H1 (cell line): ENCODE measurements at regions not wholly inside any gene's neighbourhood (a gene's known extent, or its start where the extent isn't known, plus 50 kb on each side); places are given as distances from the start of the nearest gene placed in this dataset.

Source experiments
- CHD7 ChIP-seq: fragments of 300-600 bp; sonication (generic); IDR thresholded peaks from 2 replicates; pipeline ENCODE4 v1.7.1; 2012; ENCODE audit warnings: low read length, moderate library complexity, mild to moderate bottlenecking, inconsistent platforms; ENCODE audit not compliant: insufficient replicate concordance
- E2F6 ChIP-seq: IDR thresholded peaks from 2 replicates; pipeline ENCODE4 v1.6.1; 2012; ENCODE audit warnings: inconsistent platforms
- GABPA ChIP-seq: IDR thresholded peaks from 2 replicates; pipeline ENCODE4 v1.6.1; 2011; ENCODE audit warnings: mild to moderate bottlenecking, low read length, moderate library complexity, borderline replicate concordance; ENCODE audit not compliant: insufficient read depth
- KDM4A ChIP-seq: IDR thresholded peaks from one replicate; pipeline ENCODE4 v1.7.1; 2012; ENCODE audit warnings: low read depth, mild to moderate bottlenecking, moderate library complexity, low read length, inconsistent platforms; ENCODE audit not compliant: severe bottlenecking
- POLR2A ChIP-seq, 2 experiments: IDR thresholded peaks; 1 replicate in 1 of 2; 2 replicates in 1 of 2; pipeline ENCODE4 v1.6.1; 2011; ENCODE audit warnings: low read depth in 2 of 2, low read length in 2 of 2, mild to moderate bottlenecking in 2 of 2; ENCODE audit errors: control extremely low read depth in 1 of 2
- RXRA ChIP-seq: IDR thresholded peaks from 2 replicates; pipeline ENCODE4 v1.6.1; 2011; ENCODE audit warnings: low read depth, mild to moderate bottlenecking, low read length, moderate library complexity; ENCODE audit not compliant: insufficient read depth
- SIN3A ChIP-seq, 2 experiments: IDR thresholded peaks in 1 of 2; conservative IDR thresholded peaks in 1 of 2; 2 replicates each; pipeline ENCODE4 v1.6.1; 2011 to 2012; ENCODE audit warnings: low read length in 2 of 2, improper control_type of control experiment in 1 of 2, low read depth in 1 of 2, mild to moderate bottlenecking in 1 of 2
- SP1 ChIP-seq: IDR thresholded peaks from 2 replicates; pipeline ENCODE4 v1.6.1; 2011; ENCODE audit warnings: low read depth, low read length
- TF ChIP-seq, protein P1 (sequence below): IDR thresholded peaks from 2 replicates; pipeline ENCODE4 v1.6.1; 2011; ENCODE audit warnings: low read length, improper control_type of control experiment

DNA sequence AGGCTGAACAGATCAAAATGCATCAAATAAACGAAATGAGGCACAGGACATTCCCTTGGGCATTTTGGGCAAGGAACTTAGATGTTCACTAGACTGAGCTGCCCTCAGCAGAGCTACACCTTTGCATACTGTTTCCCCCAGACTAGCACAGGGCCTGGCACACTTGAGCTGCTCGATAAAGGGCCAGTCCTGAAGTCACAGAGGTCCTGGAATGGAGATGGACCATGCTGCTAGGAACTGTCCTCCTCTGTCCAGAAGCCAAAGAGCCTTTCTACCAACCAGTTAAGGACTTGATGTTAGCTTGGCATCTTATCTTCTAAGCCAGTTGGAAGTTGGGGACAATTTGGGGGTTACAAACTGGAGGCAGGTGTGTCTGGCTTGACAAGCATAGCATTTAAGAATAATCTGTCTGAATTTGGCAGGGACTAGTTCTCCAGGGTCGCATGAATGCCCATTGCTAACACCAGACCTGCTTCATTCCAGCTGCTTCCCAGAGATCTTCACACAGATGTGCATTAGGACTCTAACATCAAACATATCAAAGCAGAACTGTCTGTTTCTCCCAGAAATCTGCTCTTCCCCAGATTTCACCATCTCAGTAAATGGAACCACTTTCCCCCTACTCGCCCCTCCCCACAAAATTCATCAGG lies 152.2 kb upstream of the PDE1C start (continued):
- TF ChIP-seq CHD7 (no peak), POLR2A (IDR thresholded peaks at IDR 0.05; ENCODE audit: control extremely low read depth in 1 of 2, low read depth in 2 of 2, low read length in 2 of 2) (no peak), SP1 (no peak), SIN3A (conservative IDR thresholded peaks at IDR 0.05 in 1 of 2, IDR thresholded peaks at IDR 0.05 in 1 of 2; ENCODE audit: low read depth in 1 of 2, low read length in 2 of 2) (no peak), RXRA (no peak), KDM4A (no peak), GABPA (no peak), E2F6 (no peak)
- TF ChIP-seq, protein P1, sequence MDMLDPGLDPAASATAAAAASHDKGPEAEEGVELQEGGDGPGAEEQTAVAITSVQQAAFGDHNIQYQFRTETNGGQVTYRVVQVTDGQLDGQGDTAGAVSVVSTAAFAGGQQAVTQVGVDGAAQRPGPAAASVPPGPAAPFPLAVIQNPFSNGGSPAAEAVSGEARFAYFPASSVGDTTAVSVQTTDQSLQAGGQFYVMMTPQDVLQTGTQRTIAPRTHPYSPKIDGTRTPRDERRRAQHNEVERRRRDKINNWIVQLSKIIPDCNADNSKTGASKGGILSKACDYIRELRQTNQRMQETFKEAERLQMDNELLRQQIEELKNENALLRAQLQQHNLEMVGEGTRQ: no peak
